Stimulated activated CD8-positive, alpha-beta memory T cell treated with anti-CD3 and anti-CD28 coated beads, Interleukin-12 subunit alpha, Interleukin-12 subunit beta, amount 100 ng/mL, for 24 hours (primary cell): ENCODE measurements at regions not wholly inside any gene's neighbourhood (a gene's known extent, or its start where the extent isn't known, plus 50 kb on each side); places are given as distances from the start of the nearest gene placed in this dataset.

Experiments used
- DNase-seq: peaks from one replicate; pipeline ENCODE4 v3.0.0-alpha.2; 2020; ENCODE audit errors: extremely low read depth

DNA sequence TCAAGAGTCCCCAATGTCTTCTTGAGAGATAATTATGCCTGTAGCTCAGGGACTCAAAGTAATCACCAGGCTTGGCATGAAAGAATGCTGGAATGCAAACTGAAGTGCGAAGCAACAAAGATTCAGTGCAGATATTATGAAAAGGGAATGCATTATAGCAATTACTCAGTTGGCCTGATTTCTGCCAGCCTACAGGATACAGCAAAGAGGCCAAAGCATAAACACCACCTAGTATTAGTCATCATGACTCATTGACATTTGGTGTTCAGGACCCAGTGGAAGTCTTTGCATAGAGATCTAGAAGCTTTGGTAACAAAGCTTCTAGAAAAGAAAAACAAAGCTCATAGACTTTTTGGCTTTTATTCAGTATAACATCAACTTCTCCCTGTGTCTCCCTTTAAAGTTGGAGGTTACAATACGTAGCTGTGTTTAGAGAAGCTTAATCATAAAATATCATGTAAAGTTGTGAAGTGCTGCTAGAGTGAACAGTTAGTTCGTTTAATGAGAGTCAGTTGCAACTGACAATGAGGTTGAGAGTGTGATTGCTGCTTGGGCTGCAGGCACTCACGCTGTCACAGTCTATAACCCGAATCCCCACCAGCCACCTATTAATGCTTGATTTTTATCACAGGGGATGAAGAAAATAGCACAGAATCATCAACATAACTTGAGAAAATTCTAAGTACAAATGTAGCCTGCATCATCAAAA is 932.7 kb downstream of the TFAP2A start:
- DNase-seq: no peak

DNA sequence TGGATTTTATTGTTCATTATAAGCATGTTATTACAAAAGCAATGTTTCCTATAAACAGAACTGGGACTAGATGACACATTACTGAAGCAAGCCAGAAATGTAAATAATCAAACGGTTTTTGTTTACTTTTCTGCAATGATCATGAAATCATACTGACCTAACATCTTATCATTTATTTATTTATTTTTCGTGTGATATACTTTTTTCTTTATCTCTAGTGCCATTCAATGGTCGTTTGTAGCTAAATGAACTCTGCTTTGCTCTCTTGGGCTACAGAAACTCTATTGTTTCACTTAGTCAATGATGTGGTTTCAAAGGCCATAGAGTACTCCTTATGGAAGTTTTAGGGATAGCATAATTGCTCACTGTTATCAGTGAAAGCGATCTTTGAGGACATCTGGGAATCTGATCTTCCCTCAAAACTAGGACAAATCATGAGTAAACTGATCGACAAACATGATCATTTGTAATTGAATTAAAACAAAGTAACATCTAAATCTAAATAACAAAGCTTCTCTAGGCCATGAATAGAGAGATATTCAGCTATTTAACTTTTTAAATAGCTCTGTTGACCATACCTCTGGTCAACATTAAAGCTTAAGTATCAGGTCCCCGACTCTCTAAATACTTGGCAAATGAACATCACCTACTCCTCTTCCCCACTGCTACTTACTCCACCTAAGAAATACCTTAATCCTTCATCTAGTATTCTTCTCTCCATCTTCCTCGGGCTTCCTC is 933.4 kb downstream of the TFAP2A start:
- no peak for DNase-seq

DNA sequence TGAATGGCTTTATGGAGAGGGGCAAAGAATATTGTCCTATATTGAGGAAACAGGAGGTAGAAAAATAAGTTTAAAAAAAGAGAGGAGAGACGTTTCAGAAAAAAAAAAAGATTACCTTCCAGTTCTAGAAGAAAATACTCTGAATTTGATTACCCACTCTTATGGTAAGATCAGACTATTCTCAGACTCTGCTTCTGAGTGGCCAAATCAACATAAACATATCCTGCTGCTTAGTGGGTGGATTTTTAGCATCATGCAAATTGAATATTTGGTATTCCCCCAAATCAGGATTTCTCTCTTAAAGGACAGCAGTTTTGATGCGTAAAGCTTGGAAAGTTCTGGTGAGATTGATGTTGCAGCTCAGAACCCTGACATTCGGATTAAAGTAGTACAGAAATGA is 946.6 kb downstream of the TFAP2A start:
- no peak for DNase-seq

- DNase-seq: no peak
Observed at GRCh38 chr6:9467741-9468140, 947.1 kb downstream of the TFAP2A start.

DNA sequence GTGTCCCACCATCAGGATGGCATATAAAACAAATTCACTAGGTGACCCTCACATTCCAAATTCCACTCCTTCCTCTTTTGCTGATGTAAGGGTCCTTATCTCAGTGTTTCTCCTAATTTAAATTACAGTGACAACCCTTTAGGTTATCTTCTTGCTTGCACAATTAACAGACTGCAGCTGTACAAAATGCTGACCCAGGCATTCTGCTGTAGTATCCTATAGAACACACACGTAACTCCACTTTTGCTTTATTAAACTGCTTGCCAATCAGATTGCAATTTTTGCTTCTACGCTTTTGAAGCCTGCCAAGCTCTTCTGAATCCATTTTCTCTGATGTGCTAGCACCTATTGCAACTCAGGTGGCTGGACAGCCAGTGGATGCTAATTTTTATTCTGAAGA is 950.3 kb downstream of the TFAP2A start:
- DNase-seq: no peak

GRCh38 chr6:9463311-9463710 is 951.6 kb downstream of the TFAP2A start:
- no peak for DNase-seq

DNA sequence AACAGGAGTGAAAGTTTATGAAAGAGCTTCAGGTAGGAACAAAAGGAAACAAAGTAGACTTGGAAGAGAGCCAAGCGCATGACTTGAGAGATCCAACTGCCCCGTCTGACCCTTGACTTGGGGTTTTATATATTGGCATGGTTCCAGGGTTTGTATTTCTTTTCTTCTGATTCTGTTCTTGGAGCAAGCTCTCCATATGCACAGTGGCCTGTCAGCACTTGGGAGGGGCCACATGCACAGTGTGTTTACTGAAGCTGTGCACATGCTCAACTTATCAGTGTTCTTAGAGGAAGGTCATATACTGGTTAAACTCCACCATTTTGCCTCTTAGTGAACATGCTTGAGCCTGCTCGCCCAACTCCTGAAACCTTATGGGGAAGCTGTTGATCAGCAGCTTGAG is 953.7 kb downstream of the TFAP2A start:
- no peak for DNase-seq

DNA sequence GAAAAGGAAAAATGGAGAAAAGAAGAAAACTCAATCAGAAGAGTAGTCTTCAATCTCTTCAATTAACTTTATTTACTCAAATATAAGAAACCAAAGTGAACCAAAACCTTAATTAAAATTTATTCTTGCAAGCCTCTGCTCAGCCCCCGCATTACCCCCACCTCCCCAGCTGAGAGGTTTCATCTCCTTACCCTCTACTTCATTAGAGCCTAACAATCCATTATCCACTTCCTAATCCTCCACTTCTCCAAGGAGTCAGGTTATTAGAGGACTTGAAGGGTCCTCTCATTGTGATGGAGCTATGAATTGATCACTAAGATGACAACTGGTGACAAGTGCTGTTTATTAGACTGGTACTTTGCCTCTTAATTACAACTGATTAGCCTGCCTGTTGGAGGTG is 956.5 kb downstream of the TFAP2A start:
- no peak for DNase-seq

DNA sequence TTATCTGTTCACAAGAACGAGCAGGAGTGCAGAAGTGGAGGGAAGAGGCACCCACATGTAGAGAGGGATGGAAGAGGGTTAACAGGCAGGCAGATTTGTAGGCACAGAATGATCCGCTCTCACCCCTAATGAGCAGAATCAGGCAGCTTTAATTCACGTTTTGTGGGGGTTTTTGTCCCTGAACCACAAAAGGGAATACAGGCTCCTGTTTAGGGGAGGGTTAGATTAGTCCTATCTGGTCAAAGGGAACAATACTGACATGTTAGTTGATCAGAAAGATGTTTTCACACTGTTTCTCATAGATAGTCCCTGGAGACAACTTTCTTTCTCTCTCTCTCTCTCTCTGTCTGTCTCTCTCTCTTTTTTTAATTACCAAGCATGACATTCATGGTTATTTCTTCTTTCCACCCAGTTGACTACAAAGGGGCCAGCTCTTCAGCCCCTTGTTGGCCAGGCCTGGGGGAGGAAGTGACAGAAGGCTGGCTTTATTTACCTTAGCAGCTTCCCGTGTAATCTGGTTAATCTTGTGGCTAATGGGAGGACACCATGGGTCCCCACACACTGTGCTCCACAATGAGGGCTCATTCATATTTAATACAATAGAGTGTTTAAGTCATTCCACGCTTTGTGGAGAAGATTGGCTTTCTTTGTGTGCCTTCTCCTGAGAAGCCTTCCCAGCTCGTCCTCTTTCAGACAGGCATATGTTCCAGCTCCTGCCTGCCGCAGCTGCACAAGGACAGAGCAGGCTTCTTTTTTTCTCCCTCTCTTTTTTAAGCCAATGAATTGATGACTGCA is 958.8 kb downstream of the TFAP2A start:
- no peak for DNase-seq

DNA sequence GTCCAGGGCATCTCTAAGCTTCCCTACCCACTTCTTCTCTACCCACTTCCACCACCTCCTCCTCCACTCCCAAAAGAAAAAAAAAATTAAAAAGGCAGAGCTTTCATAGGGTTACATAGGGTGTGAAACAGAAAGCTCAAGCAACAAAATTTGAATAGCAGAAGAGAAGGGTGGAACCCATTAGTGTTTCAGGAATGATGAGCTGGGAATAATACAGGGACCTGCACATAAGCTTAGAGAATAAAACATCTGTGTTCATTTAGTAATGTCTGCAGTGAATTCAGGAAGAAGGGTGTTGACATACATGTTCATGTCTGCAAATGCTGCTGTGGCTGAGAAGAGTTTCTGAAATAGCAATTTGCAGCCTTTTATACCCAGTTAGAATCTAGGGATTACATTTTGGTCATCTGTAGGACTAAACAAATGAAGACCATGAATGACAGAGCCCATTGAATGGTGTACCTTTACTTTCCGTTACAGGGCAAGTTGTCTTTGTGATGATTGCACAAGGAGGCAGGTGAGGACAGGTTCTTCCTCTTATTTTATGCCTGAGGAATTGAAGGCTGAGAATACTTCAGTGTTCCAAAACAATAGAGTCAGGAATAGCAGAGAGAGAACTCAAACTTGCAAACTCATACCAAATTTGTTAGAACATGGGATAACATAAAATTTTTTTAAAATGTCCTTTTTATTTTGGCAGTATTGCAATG is 975.1 kb downstream of the TFAP2A start:
- DNase-seq: no peak

DNA sequence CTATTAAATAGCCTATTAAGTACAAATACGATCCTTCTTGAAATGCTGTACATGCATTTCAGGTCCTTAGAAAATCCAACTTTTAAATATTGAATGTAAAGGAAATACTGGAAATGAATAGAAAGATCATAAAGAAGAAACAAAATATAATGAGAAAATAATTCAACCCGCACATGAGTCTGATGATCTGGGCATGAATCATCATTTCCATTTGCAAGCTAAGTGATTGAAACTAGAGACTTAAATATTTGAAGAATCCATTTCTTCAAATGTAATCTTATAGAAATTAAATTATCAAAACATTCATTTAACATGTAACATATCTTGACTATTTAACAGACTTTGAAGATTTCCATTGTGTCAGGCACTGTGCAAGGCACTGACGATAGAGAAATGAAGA is 977.0 kb downstream of the TFAP2A start:
- DNase-seq: no peak

GRCh38 chr6:9435281-9435680 is 979.6 kb downstream of the TFAP2A start:
- no peak for DNase-seq

DNA sequence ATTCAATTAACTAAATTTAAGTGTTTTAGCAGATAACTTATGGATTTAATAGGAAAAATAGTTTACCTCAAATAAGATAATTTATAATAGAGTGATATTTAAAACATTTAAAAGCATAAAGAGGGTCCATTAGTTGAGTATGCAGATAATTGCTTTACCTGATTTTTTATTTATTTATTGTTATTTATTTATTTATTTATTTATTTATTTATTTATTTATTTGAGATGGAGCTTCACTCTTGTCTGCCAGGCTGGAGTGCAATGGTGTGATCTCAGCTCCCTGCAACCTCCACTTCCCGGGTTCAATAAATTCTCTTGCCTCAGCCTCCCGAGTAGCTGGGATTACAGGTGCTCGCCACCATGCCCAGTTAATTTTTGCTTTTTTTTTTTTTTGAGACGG is 982.9 kb downstream of the TFAP2A start:
- no peak for DNase-seq

DNA sequence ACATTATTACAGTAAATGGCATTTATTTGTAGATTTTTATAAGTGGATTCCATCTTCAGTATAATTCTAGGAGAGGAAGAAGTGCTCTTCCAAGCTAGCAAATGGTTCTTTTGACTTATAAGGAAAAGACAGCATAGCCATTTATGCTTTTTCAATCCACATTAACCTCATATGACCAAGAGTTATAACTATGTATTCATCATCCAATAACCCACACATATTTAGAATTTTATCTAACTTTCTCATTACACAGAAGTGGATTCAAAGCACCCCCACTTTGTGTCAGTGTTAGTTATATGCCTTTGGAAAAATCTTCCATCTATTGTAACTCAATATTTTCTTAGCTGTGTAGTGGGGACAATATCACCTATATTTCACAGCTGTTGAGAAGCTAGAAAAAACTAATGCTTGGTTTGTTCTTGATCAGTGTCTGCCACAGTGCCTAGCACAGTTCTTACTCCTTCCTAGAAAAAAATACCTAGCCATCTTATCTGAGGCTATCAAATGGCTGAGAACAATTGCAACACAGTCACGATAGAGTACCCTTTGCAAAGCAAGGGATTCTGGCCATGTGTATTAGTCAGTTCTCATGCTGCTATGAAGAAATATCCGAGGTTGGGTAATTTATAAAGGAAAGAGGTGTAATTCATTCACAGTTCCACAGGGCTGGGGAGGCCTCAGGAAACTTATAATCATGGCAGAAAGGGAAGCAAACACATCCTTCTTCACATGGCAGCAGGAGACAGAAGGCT is 986.3 kb downstream of the TFAP2A start:
- no peak for DNase-seq

DNA sequence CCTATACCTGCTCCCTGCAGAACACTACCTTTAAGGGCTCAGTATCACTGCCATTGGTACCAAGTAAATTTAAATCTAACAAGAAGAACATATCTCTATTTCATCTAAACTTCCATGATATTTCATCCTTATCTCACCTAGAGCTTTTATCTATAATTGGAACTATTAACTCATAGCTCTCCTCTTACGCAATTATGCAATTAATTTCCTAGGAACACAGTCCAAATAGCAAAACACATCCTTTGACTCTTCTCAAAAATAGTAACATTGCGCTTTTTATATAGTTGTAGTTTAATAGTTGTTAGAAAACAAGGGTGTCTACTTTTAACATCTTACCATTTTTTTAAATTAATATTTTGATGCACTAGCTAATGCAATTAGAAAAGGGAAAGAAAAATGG is 986.8 kb upstream of the SLC35B3 start:
- no peak for DNase-seq

GRCh38 chr6:9420316-9421015 is 985.1 kb upstream of the SLC35B3 start:
- DNase-seq: no peak

- DNase-seq: no peak
Observed at GRCh38 chr6:9417400-9417799, 982.1 kb upstream of the SLC35B3 start.

- no peak for DNase-seq
Observed at GRCh38 chr6:9412951-9413559, 977.7 kb upstream of the SLC35B3 start.

DNA sequence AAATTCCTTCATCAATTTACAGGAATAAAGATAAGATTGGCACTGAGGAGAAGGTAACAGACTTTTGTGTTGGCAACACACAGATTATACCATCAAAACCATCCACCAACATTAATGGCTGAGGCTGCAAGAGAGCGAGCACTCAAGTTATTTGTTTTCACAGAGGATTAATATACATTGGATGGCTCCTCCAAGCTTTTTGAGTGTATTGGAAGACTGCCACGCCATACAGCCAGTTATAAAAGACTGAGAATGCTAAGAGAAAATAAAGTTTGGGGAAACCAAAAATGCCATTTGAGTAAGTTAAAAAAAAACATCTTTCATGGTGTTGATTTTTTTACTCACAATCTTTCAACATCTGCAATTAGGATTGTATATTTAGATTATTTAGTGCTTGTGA is 973.8 kb upstream of the SLC35B3 start:
- no peak for DNase-seq

DNA sequence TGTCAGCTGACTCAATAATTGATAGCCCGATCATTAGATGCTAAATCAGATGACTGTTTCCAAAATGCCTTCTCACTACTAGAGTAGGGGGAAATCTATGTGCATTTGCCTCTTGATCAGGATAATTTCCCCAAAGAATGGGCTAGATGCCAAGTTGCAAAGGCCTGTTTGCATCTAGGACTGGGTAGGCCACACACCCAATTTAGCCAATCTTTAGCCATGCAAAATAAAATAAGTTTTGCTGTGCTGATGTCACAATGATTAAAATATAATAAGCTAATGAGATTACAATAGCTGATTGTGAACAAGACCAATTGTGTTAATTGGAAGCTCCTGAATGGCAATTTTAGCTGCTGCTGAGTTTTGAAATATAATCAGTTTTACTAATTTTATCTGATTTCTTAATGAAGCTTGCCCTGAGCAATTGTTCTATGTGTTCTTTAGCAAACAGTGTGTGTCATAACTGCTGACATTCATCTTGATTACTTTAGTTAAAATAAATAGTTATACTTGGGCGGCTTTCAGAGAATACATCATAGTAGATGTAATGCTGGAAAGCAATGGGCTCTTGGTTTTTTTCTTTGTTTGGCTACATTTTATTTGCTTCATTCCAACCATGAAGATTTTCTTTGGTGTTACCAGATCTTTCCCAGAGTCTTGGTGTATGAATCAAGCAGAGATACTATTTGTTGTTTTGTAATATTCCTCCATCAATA is 973.2 kb upstream of the SLC35B3 start:
- no peak for DNase-seq
